Choroid plexus epithelial cell (primary cell): ENCODE measurements at regions not wholly inside any gene's neighbourhood (a gene's known extent, or its start where the extent isn't known, plus 50 kb on each side); places are given as distances from the start of the nearest gene placed in this dataset.
A peak's percentile ranks its signal among the peaks of the same experiment; 100 is the strongest.

Source experiments
- DNase-seq: peaks from one replicate; pipeline ENCODE4 v3.0.0-alpha.2; 2010; ENCODE audit warnings: low read depth
- H3K4me3 ChIP-seq: 2 replicates; pipeline ENCODE4 v1.5.1; 2011; ENCODE audit warnings: low read depth, mild to moderate bottlenecking, control low read depth, low read length, moderate library complexity
- CTCF ChIP-seq: conservative IDR thresholded peaks from 2 replicates; pipeline ENCODE4 v1.5.1; 2011; ENCODE audit warnings: low read depth, mild to moderate bottlenecking, control low read depth, inconsistent platforms, low read length, moderate library complexity

- H3K4me3 ChIP-seq = peak overlapping the region; percentile 27
- peak; percentile 91 for DNase-seq
- peak; percentile 89 for TF ChIP-seq CTCF
Measured at GRCh38 chr11:86193297-86194095, 51.1 kb upstream of the EED start.

GRCh38 chr11:86192519-86193257 is 51.9 kb upstream of the EED start:
- H3K4me3 ChIP-seq = no peak overlapping the region
- no peak for TF ChIP-seq CTCF
- no peak for DNase-seq

GRCh38 chr11:86191874-86192273 is 52.7 kb upstream of the EED start:
- TF ChIP-seq CTCF = no peak
- H3K4me3 ChIP-seq = no peak overlapping the region
- no peak for DNase-seq

DNA sequence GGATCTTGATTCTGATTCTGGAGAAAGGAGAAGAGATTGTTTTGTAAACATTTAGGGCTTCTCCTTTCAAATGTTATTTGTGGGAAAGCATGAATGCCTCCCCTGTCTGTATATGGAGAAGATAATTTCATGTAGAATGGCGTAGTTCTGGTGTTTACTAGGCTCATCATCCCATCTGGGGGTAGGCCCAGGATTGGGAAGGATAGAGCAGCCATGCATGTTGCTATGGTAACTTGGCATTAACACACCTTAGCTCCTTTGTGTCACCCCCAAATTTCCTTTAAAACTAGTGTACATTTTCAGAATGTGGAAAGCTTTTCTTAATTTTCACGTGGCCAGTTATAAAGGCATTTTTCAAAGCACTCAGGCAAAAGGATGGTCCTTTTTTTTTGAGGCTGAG is 57.5 kb upstream of the EED start:
- no peak for TF ChIP-seq CTCF
- H3K4me3 ChIP-seq = no peak overlapping the region
- no peak for DNase-seq

DNA sequence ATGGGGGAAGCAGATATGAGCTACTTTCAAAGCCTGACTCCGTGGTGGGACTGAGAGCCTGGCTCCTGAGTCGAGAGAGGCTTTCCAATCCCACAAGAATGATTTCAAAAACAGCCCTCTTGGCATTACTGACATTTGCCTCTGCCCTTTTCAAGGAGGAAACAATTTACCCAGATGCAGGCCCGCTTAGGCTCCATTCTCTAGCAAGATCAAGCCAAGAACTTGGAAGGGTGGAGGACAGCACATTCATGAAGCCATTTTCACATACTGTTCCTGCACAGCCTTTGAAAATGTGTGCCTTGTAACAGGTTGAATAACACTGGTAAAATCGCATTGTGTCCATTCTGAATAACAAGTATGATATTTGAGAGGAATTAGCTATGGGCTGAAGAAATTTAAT is 58.2 kb upstream of the EED start:
- no peak for DNase-seq
- no peak overlapping the region for H3K4me3 ChIP-seq
- TF ChIP-seq CTCF = no peak

GRCh38 chr11:86185381-86185750 is 59.2 kb upstream of the EED start:
- no peak for DNase-seq
- H3K4me3 ChIP-seq = no peak overlapping the region
- TF ChIP-seq CTCF = no peak
